ENCODE measurements at regions not wholly inside any gene's neighbourhood (a gene's known extent, or its start where the extent isn't known, plus 50 kb on each side); places are given as distances from the start of the nearest gene placed in this dataset.

DNA sequence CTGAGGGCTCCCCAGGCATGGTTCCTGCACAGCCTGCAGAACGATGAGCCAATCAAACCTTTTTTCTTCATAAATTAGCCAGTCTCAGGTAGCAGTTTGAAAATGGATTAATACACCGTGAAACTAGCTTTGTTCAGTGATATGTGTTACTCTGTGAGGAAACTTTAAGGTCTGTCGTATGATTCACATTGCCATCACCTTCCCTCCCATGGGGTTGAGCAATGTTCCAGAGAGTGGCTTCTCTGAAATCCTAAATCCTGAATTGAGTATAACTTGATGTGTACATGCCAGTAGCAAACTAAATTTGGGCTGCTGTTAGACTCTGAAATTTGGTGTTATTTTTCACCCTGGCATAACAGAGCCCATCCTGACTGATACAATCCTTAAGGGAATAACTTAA is 866.4 kb upstream of the C9orf72 start (continued):
- TF ChIP-seq, protein P1, sequence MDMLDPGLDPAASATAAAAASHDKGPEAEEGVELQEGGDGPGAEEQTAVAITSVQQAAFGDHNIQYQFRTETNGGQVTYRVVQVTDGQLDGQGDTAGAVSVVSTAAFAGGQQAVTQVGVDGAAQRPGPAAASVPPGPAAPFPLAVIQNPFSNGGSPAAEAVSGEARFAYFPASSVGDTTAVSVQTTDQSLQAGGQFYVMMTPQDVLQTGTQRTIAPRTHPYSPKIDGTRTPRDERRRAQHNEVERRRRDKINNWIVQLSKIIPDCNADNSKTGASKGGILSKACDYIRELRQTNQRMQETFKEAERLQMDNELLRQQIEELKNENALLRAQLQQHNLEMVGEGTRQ (IDR thresholded peaks at IDR 0.05; ENCODE audit: low read length), result no peak
- TF ChIP-seq EGR1 (IDR thresholded peaks at IDR 0.05; ENCODE audit: borderline replicate concordance, low read depth, low read length) (no peak), CHD1 (IDR thresholded peaks at IDR 0.05; ENCODE audit: low read depth, low read length) (no peak)
